Activated CD8-positive, alpha-beta memory T cell treated with anti-CD3 and anti-CD28 coated beads, Interleukin-2, amount 50 U/mL, for 48 hours (primary cell): ENCODE measurements at regions not wholly inside any gene's neighbourhood (a gene's known extent, or its start where the extent isn't known, plus 50 kb on each side); places are given as distances from the start of the nearest gene placed in this dataset.
"Not testable (repeated sequence)": the region's sequence is repeated elsewhere in the genome, so short reads cannot be mapped to it uniquely, and the experiment has no call there.

Experiments used
- DNase-seq: peaks from one replicate; pipeline ENCODE4 v3.0.0-alpha.2; 2020

GRCh38 chr21:9950363-9950762 lies 571.0 kb upstream of the TPTE start:
- DNase-seq: not testable (repeated sequence)

- DNase-seq: not testable (repeated sequence)
These were observed 562.6 kb upstream of the TPTE start for GRCh38 chr21:9958791-9959190.

- not testable (repeated sequence) for DNase-seq
These were observed 562.0 kb upstream of the TPTE start for GRCh38 chr21:9959220-9959964.

- DNase-seq: not testable (repeated sequence)
These were observed 552.0 kb upstream of the TPTE start for GRCh38 chr21:9969399-9969798.

GRCh38 chr21:9972018-9972417 lies 549.4 kb upstream of the TPTE start:
- DNase-seq: not testable (repeated sequence)

- not testable (repeated sequence) for DNase-seq
These were observed 543.0 kb upstream of the TPTE start for GRCh38 chr21:9978371-9978770.

GRCh38 chr21:9997507-9997906 lies 523.9 kb upstream of the TPTE start:
- not testable (repeated sequence) for DNase-seq

- DNase-seq: not testable (repeated sequence)
These were observed 518.5 kb upstream of the TPTE start for GRCh38 chr21:10002762-10003313.

GRCh38 chr21:10005791-10006190 lies 515.6 kb upstream of the TPTE start:
- DNase-seq: not testable (repeated sequence)

- not testable (repeated sequence) for DNase-seq
These were observed 504.4 kb upstream of the TPTE start for GRCh38 chr21:10016991-10017390.

GRCh38 chr21:10017757-10018156 lies 503.6 kb upstream of the TPTE start:
- DNase-seq: not testable (repeated sequence)

GRCh38 chr21:10021462-10021861 lies 499.9 kb upstream of the TPTE start:
- not testable (repeated sequence) for DNase-seq

GRCh38 chr21:10022745-10023144 lies 498.6 kb upstream of the TPTE start:
- not testable (repeated sequence) for DNase-seq
